LNCAP (cell line): ENCODE measurements at regions not wholly inside any gene's neighbourhood (a gene's known extent, or its start where the extent isn't known, plus 50 kb on each side); places are given as distances from the start of the nearest gene placed in this dataset.

Experiments
- CTCF ChIP-seq: fragments of 450-650 bp; IDR thresholded peaks from 2 replicates; pipeline ENCODE4 v1.5.1; 2017; ENCODE audit warnings: mild to moderate bottlenecking

GRCh38 chr7:33837356-33837851 lies 67.9 kb upstream of the BMPER start:
- no peak for TF ChIP-seq CTCF

- no peak for TF ChIP-seq CTCF
Measured at GRCh38 chr7:33841031-33841430, 64.3 kb upstream of the BMPER start.

- no peak for TF ChIP-seq CTCF
Measured at GRCh38 chr7:33841705-33842129, 63.6 kb upstream of the BMPER start.

- no peak for TF ChIP-seq CTCF
Measured at GRCh38 chr7:33842150-33842549, 63.2 kb upstream of the BMPER start.

- TF ChIP-seq CTCF: no peak
Measured at GRCh38 chr7:33845991-33846509, 59.3 kb upstream of the BMPER start.

GRCh38 chr7:33849004-33849403 lies 56.3 kb upstream of the BMPER start:
- TF ChIP-seq CTCF: no peak

- TF ChIP-seq CTCF: no peak
Measured at GRCh38 chr7:33849971-33850559, 55.3 kb upstream of the BMPER start.

GRCh38 chr7:33850768-33851167 lies 54.6 kb upstream of the BMPER start:
- no peak for TF ChIP-seq CTCF
